GDM1 (cell line): ENCODE measurements at regions not wholly inside any gene's neighbourhood (a gene's known extent, or its start where the extent isn't known, plus 50 kb on each side); places are given as distances from the start of the nearest gene placed in this dataset.
"Not testable (repeated sequence)": the region's sequence is repeated elsewhere in the genome, so short reads cannot be mapped to it uniquely, and the experiment has no call there.

ENCODE experiments used
- DNase-seq: peaks from one replicate; lab custom pipeline; 2025; lab: John Stamatoyannopoulos, UW

DNA sequence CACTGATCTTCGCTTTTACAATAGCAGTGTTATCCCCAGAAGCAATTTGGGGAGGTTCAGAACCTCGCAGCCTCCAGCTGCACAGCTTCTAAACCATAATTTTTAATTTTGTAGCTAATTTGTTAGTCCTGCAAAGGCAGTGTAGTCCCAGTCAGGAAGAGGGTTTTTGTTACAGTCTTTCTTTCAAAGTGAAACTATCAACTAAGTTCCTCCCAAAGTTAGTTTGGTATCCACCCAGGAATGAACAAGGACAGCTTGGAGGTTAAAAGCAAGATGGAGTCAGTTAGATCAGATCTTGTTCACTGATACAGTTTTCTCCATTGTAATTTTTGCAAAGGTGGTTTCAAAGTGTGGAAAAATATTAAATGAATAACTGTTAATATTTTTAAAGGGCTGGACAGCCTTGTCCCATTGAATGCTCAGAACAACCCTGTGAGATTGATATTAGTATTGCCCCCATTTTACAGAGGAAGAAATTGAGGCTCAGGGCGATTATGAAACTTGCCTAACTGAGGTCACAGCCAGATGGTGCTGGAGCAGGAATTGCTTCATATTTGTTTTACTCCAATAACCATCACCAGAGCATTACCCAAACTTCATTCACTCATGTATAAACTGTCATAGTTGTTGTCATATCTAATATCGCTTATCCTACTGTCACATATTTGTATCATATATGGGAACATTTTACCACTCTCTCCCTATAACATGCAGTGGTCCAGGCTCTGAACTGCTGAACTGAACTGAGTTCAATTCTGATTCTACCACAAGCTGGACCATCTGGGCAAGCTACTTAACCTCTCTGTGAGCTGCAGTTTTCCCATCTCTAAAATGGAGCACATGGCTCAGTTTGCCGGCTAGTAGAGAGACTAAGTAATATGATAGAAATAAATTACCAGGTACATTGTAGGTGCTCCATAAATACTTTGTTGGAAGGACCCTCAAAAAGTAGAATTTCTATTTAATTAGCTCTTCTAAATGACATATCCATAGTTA lies 213.8 kb downstream of the BCAS1 start:
- DNase-seq: no peak

DNA sequence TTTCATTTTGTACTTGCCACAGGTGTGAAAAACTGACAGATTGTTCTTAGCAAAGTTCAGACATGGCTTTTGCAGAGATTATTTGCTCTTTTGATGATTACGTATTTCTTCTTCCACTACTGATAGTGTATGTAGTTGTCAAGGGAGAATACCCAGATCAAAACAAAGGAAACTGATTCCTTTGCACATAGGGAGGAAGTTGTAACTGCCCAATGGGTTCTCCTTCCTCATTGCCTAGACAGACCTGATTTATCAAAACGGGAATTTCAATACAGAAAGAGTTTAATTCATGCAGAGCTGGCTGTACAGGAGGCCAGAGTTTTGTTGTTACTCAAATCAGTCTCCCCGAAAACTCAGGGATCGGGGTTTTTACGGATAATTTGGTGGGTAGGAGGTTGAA lies 214.7 kb downstream of the BCAS1 start:
- no peak for DNase-seq

DNA sequence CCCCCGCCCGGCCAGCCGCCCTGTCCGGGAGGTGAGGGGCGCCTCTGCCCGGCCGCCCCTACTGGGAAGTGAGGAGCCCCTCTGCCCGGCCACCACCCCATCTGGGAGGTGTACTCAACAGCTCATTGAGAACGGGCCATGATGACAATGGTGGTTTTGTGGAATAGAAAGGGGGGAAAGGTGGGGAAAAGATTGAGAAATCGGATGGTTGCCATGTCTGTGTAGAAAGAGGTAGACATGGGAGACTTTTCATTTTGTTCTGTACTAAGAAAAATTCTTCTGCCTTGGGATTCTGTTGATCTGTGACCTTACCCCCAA lies 215.8 kb downstream of the BCAS1 start:
- DNase-seq: not testable (repeated sequence)

DNA sequence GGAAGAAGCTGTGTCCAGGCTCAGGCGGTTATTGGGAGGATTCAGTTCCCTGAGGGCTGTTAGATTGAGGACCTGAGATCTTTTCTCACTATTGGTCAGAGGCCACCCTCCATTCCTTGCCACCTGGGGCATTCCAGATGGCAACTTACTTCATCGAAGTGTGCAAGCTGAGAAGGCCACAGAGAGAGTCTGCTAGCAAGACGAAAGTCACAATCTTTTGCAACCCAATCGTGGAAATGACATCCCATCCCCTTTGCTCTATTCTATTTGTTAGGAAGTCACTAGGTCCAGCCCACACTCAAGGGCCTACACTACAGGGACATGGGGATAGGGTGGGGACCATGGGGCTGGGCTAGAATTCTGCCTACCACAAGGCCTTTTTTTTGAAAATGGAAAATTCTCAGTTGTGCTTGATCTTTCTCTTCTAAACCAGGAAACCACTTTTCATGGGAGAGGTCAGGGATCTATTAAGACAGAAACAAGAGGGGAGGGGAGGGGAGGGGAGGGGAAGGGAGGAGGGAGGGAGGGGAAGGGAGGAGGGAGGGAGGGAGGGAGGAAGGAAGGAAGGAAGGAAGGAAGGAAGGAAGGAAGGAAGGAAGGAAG lies 217.2 kb downstream of the BCAS1 start:
- no peak for DNase-seq

DNA sequence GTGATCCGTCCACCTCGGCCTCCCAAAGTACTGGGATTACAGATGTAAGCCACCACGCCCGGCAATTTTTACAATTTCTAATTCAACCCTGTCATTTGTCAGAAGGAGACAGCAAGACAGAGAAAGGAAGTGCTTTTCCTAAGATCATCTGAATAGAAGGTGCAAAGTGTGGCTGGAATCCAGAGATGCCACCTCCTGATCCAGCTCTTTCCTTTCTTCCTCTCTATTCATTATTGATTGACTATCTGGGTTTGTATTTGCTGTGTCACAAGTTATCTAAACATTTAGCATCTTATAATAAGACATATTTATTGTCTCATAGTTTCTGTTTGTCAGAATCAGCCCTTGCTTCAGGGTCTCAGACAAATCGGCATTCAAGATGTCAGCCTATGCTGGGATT lies 217.7 kb downstream of the BCAS1 start:
- DNase-seq: no peak

DNA sequence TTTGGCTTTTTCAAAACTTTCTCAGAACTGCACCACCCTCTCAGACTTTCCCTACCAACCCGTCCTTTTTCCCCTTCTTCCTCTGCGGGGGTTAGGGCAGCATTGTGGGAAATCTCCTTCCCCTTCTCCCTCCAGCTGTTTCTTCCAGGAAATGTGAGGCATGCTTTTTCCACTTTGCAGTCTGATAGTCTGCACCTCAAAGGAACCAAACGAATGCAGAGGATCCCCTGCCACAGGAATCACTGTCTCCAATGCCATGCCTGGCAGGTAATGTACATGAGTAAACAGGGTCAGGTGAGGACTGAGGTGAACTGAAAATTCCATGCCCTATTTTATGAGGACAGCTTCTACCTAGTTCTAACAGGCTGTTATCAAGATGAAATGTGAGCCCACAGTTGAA lies 218.4 kb downstream of the BCAS1 start:
- DNase-seq: no peak

DNA sequence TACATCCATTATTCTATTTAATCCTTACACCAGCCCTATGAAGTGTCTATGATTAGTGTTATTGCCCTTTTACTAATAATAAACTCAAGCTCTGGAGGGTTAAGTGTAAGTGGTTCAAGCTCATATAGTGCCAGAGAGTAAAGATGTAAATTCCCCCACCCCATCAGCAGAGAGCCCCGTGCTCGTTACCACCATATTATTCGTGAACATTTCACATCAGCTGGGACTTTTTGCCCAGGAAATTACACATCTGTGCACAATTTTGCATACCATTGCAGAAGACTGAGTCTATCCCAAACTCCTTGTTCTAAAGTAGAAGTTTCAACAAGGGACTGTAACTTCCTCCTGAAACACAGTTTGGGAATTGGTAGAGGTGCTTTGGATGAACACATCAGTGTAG lies 220.1 kb downstream of the BCAS1 start:
- no peak for DNase-seq

DNA sequence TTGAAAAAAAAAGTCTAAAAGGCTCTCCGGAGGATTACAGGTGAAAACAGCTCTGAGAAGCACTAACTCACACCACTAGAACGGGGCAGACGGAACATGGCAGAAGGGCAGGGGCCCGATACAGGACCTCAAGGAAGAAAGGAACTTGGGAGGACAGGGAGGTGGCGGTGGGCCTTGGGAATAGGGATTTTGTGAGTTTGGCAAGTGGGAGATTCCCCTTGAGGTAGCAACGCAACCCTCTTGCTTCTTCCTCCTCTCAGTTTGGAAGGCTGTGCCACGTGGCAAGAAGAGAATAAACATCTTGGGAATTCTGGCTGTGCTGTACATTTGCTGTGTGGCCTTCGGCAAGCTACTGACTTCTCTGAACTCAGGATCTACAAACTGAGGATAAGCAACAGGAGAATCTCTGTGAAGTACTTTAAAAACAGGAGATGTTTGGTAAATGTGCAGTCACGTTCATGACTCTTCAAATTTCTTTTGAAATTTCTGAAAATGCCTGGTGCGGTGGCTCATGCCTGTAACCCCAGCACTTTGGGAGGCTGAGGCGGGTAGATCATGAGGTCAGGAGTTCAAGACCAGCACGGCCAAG lies 220.8 kb downstream of the BCAS1 start:
- no peak for DNase-seq

DNA sequence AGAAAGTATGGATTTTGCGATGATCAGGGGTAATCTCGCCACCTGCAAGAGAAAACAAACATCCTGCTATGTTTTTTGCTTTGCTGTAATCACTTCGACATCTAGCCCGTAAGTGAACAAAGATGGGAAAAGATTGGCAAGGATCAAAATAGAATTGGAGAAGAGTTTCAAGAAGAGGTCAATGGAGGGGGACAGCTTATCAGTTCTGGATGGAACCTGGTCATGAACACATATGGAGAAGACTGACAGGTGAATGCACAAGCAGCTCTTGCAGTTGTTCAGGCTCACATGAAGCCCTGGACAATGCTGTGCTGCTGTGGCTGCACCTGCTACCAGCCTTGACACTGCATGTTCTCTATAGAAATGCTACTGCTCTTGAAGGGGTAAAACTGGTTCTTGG lies 222.1 kb downstream of the BCAS1 start:
- no peak for DNase-seq

DNA sequence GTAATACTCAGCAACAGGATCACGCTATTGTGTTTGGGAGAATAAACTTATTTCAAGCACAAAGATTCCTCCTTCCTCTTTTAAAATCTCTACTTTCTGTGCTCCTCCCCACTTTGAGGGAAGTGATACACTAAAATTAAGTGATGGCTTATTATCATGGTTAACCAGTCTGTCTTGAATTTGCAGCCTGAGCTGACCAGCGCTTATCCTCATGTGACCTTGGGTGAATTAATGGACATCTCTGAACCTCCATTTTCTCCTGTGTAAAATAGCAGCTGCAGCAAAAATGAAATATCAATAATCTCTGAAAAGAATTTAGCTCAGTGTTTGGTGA lies 222.6 kb downstream of the BCAS1 start:
- no peak for DNase-seq

DNA sequence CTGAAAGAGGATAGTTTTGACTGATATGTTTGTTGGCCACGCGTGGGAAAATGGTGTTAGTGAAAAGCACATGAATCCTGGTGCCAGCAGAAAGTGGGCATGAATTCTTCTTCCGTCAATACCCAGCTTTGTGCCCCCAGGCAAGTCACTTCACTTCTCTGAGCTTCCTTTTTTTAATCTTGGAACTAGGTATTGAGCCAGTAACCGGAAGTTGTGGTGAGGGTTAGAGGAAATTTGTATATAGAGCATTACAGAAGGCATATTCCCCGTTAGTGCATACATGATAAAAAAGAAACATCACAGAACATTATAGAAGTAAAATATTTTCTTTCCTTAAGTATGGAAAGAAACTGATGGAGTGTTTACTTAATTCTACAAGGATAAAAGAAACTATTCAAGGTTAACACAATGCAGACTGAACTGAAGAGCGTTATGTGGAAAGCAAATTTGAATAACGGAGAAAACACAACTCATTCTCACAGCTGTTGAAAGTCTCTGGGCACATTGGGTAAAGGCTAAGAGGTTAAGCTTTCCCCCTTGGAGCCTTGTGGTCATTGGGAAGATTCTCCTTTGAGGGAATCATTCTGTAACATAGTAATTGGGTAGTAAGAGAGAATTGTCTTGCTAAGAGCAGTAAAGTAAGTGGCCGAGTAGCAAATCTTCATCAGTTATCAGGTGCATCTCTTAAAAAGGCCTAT lies 223.1 kb downstream of the BCAS1 start:
- peak; percentile 43 for DNase-seq

DNA sequence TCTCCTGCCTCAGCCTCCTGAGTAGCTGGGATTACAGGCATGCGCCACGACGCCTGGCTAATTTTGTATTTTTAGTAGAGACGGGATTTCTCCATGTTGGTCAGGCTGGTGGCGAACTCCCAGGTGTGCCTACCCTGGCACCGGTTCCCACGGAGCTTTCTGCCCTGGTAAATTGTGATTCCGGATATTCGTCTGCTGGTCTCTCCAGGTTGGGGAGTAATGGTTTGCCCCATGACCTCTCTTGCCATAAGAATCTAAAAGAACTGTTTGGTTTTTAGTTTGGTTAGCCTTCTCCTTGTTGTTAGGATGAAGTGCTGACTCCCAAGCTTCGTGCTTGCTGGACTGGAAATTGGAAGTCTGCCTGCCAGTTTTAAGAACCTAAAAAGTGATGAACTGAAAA lies 223.8 kb downstream of the BCAS1 start:
- no peak for DNase-seq

DNA sequence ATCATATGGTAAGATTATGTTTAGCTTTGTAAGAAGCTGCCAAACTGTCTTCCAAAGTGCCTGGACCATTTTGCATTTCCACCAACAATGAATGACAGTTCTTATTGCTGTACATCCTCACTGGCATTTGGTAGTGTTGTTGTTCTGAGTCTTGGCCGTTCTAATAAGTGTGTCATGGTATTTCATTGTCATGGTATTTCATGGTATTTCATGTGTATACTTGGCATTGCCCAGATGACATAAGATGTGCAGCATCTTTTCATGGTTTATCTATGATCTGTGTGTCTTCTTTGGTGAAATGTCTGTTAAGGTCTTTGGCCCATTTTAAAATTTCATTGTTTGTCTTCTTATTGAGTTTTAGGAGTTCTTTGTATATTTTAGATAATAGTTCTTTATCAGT lies 224.4 kb downstream of the BCAS1 start:
- no peak for DNase-seq

DNA sequence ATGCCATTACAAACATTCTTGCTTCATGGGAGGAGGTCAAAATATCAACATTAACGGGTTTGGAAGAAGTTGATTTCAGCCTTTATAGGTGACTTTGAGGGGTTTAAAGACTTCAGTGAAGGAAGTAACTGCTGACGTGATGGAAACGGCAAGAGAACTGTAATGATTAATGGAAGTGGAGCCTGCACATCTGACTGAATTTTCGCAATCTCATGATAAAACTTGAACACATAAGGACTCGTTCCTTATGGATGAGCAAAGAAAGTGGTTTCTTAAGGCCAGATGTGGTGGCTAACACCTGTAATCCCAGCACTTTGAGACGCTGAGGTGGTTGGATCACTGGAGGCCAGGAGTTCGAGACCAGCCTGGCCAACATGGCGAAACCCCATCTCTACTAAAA lies 226.1 kb downstream of the BCAS1 start:
- DNase-seq: no peak

DNA sequence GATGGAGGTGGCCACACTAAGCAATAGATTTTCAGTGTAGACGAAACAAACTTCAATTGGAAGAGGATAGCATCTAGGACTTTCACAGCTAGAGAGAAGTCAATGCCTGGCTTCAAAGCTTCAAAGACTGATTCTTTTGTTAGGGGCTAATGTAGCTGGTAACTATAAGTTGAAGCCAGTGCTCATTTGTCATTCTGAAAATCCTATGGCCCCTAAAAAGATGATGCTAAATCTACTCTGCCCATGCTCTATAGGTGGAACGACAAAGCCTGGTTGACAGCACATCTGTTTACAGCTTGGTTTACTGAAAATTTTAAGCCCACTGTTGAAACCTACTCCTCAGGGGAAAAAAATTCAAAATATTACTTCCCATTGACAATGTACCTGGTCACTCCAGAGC lies 226.7 kb downstream of the BCAS1 start:
- DNase-seq: no peak

DNA sequence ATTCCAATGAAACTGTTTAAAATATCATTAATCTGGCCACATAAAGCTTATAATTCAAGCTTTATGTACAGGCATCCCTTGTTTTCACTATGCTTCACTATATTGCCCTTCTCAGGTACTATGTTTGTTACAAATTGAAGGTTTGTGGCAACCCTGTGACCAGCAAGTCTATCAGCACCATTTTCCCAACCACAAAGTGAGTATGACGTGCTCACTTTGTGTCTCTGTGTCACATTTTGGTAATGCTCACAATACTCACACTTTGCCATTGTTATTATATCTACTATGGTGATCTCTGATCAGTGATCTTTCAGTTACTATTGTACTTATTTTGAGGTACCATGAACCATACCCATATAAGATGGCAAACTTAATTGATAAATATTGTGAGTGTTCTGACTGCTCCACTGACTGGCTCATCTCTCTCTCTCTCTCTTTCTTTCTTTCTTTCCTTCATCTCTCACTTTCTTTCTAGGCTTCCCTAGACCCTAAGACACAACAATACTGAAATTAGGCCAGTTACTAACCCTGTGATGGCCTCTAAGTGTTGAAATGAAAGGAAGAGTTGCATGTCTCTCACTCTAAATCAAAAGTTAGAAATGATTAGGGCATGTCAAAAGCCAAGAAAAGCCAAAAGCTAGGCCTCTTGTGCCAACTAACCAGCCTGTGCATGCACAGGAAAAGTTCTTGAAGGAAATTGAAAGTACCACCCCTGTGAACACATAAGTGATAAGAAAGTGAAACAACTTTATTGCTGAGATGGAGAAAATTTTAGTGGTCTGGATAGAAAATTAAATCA lies 227.9 kb downstream of the BCAS1 start:
- no peak for DNase-seq

DNA sequence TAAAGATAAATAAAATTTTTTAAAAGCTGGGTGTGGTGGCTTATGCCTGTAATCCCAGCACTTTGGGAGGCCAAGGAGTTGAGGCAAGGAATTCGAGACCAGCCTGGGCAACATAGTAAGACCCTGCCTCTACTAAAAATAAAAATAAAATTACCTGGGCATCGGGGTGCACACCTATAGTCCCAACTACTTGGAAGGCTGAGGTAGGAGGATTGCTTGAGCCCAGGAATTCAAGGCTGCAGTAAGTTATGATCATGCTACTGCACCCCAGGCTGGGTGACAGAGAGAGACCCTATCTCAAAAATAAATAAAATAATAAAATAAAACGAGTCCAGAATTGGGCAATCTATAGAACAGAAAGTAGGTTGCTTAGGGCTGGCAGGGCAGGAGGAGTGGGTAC lies 228.7 kb downstream of the BCAS1 start:
- DNase-seq: no peak

DNA sequence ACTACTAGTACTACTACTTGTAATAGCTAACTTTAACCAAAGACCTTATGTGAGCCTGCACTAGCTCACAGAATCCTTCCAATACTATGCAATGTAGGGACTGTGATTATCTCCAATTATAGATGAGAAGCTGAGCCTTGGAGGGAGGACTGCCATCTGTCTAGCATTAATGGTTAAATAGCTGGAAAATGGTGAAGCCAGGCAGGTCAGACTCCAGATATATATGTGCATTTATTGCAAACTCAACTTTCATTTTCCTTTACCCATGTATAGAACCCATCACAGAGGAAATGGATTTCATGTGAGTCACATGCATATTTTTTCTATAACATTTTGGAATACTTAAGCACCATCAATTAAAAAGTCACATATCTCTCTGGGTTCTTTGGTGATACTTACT lies 229.9 kb downstream of the BCAS1 start:
- DNase-seq: no peak

DNA sequence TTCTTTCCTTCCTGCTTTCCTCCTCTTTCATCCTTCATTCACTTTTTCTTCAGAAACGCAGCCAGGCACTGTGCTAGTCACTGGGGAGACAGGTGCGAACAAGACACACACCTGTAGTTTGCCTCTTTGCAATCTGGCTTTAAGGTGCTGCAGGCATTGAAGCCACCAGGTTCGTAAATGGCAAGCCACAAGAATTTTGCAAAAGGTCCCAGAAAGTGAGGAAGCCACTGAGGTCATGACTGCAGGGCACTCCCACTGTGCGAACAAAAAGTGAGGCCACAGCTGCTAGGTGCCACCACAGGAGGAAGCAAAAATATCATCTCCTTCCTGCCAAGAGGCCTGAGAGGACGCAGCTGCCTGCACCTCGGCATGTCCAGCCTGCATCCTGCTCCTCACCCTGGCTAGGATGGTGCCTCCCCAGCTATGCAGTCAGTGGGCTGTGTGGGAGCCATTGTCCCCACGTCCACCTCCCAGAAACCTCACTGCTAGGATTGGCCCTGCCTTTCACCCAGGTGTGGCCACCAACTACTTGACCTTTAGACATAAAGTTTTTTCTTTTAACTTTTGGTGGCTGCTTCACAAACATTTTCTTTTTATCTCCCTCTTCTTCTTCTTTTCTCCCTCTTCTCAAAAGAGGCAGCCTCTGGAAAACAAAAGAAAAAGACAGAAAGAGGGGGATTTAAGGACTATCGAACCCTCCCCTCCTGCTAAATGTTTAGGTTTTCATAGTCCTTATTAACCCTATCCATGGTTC lies 230.8 kb downstream of the BCAS1 start:
- peak; percentile 82 for DNase-seq

DNA sequence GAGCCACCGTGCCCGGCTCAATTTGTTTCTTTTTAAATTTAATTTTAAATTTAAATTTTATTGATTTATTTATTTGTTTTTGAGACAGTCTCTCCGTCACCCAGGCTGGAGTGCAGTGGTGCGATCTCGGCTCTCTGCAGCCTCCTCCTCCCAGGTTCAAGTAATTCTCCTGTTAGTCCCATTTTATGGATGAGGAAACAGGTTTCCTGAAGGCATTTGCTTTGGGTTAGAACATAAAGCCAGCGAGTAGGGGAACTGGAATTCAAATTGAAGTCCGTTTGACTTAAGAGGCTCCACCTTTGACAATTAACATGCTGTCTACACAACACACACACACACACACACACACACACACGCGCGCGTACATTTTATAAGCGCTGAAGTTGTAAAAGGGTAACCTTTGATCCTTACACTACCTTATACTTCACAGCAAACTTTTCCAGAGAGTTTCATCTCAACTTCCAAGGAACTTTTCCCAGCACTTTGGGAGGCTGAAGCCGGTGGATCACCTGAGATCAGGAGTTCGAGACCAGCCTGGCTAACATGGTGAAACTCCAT lies 232.0 kb downstream of the BCAS1 start:
- no peak for DNase-seq
